ENCODE measurements at regions not wholly inside any gene's neighbourhood (a gene's known extent, or its start where the extent isn't known, plus 50 kb on each side); places are given as distances from the start of the nearest gene placed in this dataset.
"Not testable (repeated sequence)": the region's sequence is repeated elsewhere in the genome, so short reads cannot be mapped to it uniquely, and the experiment has no call there.

DNA sequence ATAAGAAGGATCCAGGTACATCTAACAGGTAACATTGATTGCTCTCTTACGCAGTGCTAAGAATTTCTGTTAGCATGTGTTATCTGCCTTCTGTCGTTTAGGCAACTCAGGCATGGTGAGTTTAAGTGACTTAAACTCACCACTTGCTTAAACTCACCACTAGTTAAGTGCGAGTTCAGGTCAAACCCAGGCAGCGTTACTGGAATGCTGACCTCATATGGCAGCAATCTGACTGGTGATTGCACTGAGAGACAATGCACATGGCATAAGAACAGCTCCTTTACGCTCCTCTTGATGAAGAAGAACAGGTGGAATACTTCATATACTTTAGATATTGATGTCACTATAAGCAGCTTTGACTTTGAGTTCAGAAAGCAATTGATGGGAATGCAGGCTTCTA lies 954.1 kb downstream of the SOCS6 start:
- no peak for DNase-seq

DNA sequence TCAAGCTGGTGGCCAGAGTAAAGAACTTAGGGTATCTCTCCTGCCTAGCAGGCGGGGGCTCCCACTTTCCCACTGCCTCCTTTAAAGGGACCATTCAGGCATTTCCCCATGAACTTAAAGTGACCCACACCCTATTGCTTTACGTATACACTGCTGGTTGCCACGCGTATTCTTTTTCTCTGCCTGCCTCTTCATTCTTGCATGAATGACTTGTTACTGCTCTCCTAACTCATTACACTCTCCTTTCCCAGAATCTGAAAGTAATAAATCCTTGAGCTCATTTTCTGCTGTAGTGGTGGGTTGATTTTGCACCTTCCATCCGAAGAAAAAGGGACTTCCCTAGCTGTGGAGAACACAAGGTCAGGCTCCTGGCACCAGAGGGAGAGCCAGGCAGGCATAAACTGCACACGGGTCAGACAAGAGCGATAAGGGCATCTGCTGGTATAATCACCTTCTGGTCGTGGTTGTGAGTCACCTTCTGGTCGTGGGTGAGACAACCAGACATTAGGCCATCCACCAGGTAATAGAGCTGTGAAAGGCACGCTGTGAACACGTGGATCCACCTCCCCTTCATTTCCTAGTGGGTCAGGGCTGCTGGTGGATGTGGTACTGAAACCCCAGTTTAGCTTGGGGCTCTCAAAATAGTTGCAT lies 950.3 kb downstream of the SOCS6 start:
- DNase-seq, result no peak

DNA sequence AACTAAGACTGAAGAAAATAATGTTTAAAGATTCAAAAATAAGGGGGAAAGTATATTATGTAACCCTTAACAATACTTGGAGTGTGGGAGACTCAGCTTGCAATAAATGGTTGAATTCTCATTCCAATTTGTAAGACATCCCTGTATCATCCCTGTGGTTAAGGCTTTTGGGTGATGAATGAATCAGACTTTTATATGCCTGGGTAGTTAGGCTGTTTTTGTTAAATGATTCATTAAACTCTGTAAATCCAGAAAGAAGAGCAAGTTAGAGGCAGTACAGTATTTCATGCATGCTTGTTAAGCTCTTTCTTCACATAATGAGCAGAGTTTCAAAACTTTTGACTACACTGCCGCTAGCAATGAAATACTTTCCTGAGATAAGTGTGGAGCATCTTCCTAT lies 948.8 kb downstream of the SOCS6 start:
- DNase-seq, result no peak

DNA sequence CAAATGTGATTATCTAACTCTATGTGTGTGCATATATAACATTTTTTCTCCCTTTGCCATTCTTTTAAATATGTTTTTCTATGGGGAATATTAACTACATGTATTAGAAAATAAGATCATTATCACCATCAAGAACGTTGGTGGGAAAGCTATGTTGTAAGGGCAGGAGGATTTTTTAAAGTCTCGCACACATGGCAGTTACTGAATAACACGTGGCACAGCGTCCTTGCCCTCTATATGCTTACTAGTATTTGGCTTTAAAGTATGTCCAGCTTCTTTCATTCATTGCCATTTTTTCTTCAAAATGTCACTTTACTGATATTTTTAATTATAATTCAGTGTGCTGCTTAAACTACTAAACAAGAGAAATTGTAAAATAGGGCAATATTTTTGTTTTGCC lies 944.3 kb downstream of the SOCS6 start:
- no peak for DNase-seq

DNA sequence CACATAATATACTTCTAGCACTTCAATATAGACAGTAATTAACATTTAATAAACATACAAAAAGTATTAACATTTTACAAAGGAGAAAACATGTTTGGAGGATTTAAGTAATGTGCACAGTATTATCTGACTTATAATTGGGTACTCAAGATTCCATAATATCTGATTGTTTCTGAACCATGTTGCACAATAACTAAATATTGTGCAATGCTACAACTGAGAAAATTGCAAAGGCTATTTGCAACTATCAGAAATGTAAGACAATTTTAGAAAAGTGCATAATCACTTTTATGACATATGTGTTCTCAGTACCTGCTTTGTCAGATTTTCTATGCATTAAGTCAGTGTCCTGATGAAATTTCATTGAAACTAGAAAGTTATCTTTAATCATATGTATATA lies 934.6 kb downstream of the SOCS6 start:
- DNase-seq, result no peak

DNA sequence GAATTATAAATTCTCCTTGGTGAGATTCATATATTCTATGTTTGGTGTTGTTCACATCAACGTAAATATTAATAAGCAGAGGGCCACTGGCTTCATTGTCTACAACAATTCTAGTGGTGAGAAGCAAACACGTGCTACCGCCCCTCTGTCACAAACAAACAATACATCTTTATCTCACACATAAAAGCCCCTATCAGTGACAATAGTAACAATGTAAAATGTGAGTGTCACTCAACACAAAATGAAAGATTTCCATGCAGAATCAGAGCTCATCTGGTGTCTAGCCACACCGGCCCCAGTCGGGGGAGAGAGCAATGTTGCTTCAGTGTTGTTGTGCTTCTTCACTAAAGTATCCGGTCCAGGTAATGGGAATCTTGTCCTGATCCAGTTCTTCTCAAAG lies 932.6 kb downstream of the SOCS6 start:
- DNase-seq, result no peak

DNA sequence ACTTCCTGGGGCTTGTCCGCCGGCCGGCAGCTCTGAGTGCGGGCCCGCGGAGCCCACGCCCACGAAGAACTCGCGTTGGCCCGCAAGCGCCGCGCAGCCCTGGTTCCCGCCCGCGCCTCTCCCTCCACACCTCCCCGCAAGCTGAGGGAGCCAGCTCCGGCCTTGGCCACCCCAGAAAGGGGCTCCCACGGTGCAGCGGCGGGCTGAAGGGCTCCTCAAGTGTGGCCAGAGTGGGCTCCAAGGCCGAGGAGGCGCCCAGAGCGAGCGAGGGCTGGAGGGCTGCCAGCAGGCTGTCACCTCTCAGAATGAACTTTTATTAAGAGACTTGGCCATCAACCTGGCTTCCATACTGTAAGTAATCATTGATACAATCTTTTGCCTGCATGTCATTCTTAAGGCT lies 923.9 kb downstream of the SOCS6 start:
- not testable (repeated sequence) for DNase-seq

DNA sequence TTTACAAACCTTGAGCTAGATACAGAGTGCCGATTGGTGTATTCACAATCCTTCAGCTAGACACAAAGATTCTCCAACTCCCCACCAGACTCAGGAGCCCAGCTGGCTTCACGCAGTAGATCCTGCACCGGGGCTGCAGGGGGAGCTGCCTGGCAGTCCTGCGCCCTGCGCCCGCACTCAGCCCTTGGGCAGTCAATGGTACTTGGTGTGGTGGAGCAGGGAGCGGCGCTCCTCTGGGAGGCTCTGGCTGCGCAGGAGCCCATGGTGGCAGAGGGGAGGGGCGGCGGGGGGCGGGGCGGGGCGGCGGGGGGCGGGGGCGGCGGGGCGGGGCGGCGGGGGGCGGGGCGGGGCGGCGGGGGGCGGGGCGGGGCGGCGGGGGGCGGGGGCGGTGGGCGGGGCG lies 923.4 kb downstream of the SOCS6 start:
- DNase-seq, result no peak

DNA sequence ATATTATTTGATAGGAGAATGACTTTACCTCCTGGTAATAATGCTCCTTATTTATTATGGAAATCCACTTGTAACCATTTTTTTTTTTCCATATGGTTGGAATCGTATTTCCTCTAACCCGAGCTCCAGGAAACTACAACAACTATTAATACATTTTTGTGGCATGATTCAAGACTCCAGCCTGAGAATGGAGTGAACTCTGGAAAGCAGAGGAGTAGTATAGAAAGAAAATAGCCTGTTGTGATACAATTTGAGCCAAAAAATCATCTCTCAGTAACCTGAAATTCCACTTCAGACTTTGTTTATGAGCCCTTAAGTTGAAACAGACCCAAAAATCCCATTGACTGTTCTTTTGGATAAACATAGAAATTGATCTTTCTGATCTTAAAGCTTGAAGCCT lies 921.1 kb downstream of the SOCS6 start:
- no peak for DNase-seq

DNA sequence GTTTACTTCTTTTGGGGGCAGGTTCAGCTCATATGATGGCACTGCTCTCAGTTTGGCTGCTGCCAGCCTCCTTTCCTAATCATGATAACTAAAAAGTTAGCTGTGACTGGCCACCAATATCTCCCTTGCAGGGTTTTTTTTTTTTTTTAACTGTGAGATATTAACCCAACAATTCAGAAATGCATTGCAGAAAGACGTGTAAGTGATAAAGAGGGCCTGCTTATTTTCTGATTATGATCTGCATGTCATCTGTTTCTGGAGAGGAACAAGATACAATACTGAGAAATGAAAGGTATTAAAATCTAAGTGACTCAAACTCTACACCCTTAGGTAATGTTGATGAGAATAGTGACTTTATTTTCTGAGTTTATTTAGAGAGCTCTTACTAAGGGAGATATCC lies 905.6 kb downstream of the SOCS6 start:
- no peak for DNase-seq

DNA sequence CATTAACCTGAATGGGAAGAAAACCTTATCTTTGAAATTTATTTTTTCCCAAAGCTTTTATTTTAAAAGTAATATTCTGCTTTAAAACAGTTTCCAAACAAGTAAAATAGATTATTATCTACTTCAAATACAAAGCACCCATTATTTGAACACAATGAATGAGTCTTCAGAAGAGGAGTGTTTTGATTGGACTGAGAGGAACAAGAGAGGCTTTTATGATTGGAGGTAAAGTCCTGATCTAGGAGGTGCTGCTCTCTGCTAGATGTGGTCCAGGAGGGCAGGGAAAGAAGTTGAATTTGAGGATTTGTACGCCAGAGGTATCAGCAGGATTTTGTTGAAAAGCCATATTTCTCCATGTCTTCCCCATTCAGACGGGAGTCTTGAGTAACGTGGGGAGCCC lies 900.7 kb downstream of the SOCS6 start:
- DNase-seq, result no peak

DNA sequence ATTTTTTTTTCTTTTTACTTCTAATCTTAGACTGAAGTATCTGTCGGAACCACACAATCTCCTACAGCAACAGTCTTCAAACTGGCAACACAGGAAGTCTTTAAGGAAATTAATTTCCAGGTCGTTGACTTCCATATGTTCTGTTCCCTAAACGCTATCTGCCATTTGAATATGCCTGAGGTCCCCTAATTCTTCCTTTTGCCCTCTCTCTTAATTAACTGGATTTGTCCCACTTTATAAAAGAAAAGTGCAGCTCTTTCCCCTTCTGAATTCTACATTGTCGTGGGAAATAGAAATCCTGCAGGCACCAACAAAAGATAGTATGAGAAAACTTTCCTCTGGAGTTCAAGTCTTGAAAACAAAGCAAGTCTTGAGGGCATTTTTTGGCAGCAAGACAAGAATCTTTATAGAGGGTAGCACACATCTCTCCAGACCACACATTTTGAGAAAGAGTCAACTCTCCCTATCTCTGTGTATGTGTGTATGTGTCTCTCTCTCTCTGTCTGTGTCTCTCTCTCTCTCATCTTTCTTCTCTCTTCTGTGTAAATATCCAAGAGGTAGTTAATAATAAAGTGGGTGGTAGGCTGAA lies 879.8 kb downstream of the SOCS6 start:
- DNase-seq, result no peak

DNA sequence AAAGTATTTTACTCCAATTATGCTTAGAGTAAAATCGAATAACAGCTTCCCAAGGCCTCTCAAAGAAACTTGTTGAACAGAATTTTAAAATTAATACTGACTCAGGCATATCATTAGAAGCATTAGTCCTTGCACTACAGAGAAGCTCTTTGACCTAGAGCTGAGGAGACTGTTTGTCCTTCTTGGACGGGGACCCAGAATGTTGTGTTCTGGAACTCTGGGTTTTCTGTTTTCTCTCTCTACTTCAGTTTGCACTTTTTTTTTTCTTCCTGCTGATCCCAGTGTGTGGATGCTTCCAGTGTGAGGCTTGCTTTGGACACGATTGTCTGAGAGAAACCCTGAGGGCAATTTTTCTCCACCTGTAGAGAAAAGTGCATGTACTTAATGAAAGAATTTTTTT lies 847.6 kb downstream of the SOCS6 start:
- DNase-seq, result no peak

DNA sequence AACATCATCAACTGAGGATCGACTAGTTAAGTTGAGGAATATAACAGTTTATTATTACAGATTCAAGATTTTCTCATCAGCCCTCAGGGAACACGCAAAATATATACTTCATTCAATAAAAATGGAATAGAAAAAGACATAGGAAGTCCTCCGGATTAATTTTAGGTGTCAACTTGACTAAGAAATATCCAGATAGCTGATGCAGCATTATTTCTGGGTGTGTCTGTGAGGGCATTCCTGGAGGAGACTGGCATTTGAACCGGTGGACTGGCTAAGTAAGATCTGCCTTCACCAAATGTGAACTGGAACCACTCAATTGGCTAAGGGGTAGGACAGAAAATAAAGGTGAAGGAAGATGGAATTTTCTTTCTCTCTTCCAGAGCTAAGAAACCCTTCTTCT lies 845.3 kb downstream of the SOCS6 start:
- DNase-seq, result no peak

DNA sequence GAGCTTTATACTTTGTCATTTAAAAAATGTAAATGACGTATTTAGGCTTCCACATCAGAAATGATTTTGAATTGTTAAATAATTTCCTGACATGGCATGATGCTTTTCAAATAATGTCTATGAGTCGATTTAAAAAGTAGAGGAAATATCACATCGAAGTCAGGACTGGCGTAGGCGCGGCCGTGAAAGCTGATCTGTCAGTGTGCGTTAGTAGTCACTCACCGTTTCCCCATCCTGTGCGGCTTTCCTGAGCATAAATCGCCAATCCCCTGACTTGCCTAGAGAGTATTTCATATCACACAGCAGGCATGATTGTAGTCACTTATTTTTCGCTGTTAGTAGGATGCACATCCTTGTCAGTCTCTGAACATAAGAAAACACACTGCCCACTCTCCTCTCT lies 843.1 kb downstream of the SOCS6 start:
- DNase-seq, result no peak

DNA sequence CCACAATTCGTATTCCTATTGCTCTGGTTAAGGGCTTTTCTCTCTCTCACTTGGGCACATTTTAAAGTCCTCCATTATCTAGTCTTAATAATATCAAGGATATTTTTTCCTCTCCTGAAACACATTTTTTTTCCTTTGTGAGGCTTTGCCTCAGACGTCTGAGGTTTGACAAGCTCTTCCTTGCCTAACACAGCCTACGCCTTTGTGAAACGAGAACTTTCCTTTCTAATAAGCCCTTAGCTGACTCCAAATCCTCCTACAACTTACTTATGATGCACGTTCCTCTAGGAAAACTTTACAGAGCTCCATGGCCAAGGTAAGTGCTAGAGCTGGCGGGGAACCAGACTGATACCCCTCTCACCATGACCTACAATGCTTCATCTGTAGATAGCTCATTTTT lies 841.5 kb downstream of the SOCS6 start:
- no peak for DNase-seq

DNA sequence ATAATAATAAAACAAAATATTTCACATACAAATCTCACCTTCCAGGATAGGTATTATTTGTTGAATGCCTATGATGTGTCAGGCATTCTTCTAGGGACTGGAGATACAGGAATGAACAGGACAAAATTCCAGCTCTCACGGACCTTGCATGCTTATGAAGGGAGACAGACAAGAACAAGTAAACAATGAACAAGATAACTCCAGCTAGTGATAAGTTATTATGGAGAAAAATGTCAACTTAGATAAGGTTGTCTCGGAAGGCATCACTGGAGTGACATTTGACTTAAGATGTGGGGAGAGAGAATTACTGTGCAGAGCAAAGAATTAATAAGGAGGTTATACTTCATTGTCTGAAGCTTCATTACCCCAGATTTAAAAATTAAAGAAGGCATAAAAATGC lies 836.7 kb downstream of the SOCS6 start:
- no peak for DNase-seq

DNA sequence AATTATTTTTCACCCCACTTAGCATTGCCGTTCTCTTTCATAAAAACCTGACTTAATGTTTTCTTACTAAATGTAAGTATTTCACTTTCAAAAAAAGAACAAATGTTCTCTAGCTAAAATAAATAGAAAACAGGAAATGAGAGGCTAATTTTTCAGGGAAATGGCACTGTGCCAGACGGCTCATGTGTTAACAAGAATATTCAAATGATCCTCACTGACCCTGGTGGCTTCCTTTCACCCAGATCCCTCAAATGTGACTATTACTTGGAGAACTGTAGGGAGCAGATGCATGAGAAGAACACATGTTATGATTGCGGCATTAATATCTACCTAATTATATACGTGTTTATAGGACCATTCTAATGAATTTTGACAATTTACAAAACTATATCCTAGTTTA lies 827.7 kb downstream of the SOCS6 start:
- DNase-seq, result no peak

DNA sequence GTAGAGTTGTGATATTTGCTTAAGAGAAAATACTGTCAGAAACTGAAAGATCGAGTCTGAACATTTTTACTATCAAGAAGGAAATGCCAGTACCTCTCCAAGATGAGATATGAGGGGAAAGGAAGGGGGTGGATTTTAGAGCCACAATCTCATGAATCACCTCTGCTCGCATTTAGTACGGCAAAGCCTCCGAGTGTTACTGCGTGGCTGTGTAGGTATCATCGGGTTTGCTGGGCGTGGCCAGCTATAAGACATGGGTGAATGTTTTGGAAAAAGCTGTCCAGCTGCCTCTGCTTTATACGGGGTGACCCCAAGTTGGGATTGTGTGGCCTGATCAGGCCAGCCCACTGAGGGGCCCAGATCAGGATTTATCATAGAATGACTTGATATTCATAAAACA lies 826.4 kb downstream of the SOCS6 start:
- DNase-seq, result no peak

DNA sequence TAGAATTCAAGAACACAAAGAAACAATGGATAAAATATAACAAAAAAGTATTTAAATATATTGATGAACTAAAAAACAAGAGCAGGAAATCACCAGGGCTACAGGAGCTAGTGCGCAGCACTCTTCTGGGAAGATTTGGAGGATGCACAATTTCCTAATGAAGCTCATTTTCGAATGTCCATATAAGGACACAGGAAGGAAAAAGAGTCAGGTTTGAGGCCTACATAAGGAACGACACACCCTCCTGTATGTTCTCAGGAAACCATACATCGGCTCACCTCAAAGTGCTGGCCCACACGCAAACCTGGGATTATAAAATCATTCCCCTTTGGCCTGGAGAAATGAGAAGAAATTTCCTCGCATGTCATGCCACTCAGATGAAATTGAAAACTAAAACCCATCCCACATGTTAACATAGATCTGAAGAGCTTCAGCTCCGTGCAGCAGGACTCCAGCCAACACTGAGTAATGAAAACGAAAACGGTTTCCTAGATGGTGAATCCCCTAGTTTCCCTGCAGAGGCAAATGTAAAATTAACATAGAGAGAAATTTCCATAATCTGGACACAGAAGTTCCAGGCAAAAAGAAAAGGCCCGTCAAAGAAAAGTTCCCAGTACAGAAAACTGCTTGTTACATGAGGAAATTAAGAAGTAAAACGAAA lies 825.8 kb downstream of the SOCS6 start:
- peak in 1 of 3 donors; percentile 6 for DNase-seq

DNA sequence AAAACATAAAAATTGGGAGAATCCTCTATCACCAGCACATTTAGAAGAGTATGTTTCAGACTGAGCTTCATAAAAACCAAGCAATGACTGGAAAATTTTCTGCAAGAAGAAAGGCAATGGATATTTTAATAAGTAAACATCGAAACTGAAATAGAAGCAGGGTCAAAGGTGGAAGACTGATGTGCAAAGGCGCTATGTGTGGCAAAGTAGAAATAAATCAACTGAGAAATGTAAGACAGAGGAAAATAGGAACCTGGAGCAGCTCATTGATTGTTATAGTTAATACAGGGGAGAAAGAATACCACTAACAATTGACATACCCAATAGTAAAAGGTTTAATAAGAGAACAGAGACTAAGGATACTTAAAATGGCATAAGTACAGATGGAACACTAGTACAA lies 818.4 kb downstream of the SOCS6 start:
- DNase-seq, result no peak

DNA sequence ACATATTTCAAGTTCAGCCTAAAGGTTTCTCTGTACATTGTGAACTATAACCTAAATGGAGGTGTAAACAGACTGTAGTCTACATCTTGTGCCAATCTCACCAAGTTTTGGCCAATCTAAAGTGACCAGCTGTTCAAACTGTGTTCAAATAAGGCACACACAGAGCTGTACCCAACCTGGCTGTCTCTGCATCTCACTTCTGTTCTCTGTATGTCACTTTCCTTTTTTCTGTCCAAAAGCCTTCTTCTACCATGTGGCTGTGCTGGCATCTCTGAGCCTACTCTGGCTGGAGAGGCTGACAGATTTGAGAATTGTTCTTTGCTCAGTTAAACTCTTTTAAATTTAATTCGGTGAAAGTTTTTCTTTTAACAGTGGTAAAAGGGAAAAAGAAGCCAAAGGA lies 817.9 kb downstream of the SOCS6 start:
- DNase-seq, result no peak

DNA sequence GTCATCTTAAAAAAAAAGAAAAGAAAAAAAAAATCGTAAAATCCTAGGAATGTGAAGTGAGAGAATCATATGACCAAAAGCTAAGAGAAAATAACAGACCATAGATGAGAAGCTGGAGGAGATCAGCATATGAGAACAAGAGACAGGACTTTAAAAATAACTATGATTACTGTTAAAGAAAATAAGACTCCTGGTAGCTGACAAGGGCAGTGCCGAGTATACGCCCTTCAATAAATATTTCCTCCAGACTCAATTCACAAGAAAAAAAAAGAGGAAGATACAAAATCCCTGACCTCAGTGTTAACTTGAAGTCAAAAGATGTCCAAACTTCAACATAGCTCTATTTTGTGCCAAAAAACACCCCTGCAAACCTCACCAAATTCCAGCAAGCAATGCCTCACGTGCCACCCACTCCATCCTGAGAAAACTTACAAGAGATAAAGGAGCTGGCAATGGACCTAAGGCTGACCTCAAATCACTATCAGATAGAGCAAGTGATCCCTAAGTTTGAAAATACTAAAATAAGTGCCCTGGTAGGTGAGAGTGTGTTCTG lies 817.2 kb downstream of the SOCS6 start:
- no peak for DNase-seq

Measured in muscle of back (tissue), 3 donors.